Thyroid gland (tissue), 4 donors: ENCODE measurements at regions not wholly inside any gene's neighbourhood (a gene's known extent, or its start where the extent isn't known, plus 50 kb on each side); places are given as distances from the start of the nearest gene placed in this dataset.

Source experiments
- DNase-seq, 2 donors: peaks; one replicate each; pipeline ENCODE4 v3.0.0-alpha.2; 2019
- H3K27ac ChIP-seq, 3 donors: fragments of 200-600 bp; sonication (generic); 1 replicate in 2 of 3; 2 replicates in 1 of 3; pipeline ENCODE4 v1.5.1; 2016 to 2019; ENCODE audit warnings: mild to moderate bottlenecking in 1 of 3, moderate library complexity in 1 of 3
- H3K27me3 ChIP-seq: fragments of 200-600 bp; sonication (generic); one replicate; pipeline ENCODE4 v1.5.1; 2019
- H3K36me3 ChIP-seq, 2 donors: fragments of 200-600 bp; sonication (generic); one replicate each; pipeline ENCODE4 v1.5.1; 2016 to 2019
- H3K4me1 ChIP-seq, 2 donors: fragments of 200-600 bp; sonication (generic); one replicate each; pipeline ENCODE4 v1.5.1; 2017 to 2019
- H3K4me3 ChIP-seq, 3 donors: fragments of 200-600 bp; sonication (generic); replicated peaks in 1 of 3; 1 replicate in 2 of 3; 2 replicates in 1 of 3; pipeline ENCODE4 v1.5.1; 2016; ENCODE audit warnings: mild to moderate bottlenecking in 1 of 3
- H3K9me3 ChIP-seq: fragments of 200-600 bp; sonication (generic); one replicate; pipeline ENCODE4 v1.5.1; 2017
- CTCF ChIP-seq, 6 experiments: fragments of 200-600 bp in 3 of 6; fragments of 450-650 bp in 3 of 6; sonication (generic) in 3 of 6; IDR thresholded peaks; one replicate each; pipeline ENCODE4 v1.5.1; 2016 to 2019; ENCODE audit warnings: antibody characterized with exemption in 6 of 6, mild to moderate bottlenecking in 2 of 6, inconsistent platforms in 1 of 6, moderate library complexity in 1 of 6
- POLR2A ChIP-seq, 2 donors: fragments of 450-650 bp; IDR thresholded peaks; one replicate each; pipeline ENCODE4 v1.6.1; 2017; ENCODE audit warnings: antibody characterized with exemption in 2 of 2, mild to moderate bottlenecking in 2 of 2, moderate library complexity in 1 of 2
- WGBS, 2 donors: methylation state at CpG; one replicate each; pipeline ENCODE4 v1.1.5; 2017; 5-methylcytosine and 5-hydroxymethylcytosine counted together
- intact Hi-C: fragments of 100-400 bp; cut with DNase I; formaldehyde crosslinking; loops from one replicate; pipeline ENCODE4 v1.15.1; 2023

GRCh38 chr10:3660753-3661152 is 124.3 kb downstream of the KLF6 start:
- H3K4me1 ChIP-seq = no peaks in the 10 kb centered on the region
- intact Hi-C loops = no loop called here
- WGBS, 2 donors = 87 to 91% methylated on average over 6 of the region's 7 CpGs
- no peaks in the 10 kb centered on the region for H3K9me3 ChIP-seq
- no peak overlapping the region for H3K27ac ChIP-seq
- H3K36me3 ChIP-seq = no peaks in the 10 kb centered on the region
- H3K27me3 ChIP-seq = no peaks in the 10 kb centered on the region
- no peak for DNase-seq
- no peak for TF ChIP-seq POLR2A (IDR thresholded peaks at IDR 0.05)
- TF ChIP-seq CTCF (IDR thresholded peaks at IDR 0.05) = no peak
- no peak overlapping the region for H3K4me3 ChIP-seq

GRCh38 chr10:3659203-3659917 is 125.6 kb downstream of the KLF6 start:
- intact Hi-C loops = no loop called here
- Histone ChIP-seq H3K4me3 (no peak overlapping the region), H3K27me3 (no peaks in the 10 kb centered on the region), H3K4me1 (no peaks in the 10 kb centered on the region), H3K9me3 (no peaks in the 10 kb centered on the region), H3K27ac (no peak overlapping the region), H3K36me3 (no peaks in the 10 kb centered on the region)
- 82% methylated on average over 13 of the region's 13 CpGs for WGBS, 2 donors
- no peak for DNase-seq
- TF ChIP-seq POLR2A (IDR thresholded peaks at IDR 0.05) = no peak
- no peak for TF ChIP-seq CTCF (IDR thresholded peaks at IDR 0.05)

- Histone ChIP-seq H3K36me3 (no peaks in the 10 kb centered on the region), H3K27me3 (no peaks in the 10 kb centered on the region), H3K27ac (no peak overlapping the region), H3K9me3 (no peaks in the 10 kb centered on the region), H3K4me3 (no peak overlapping the region), H3K4me1 (no peaks in the 10 kb centered on the region)
- TF ChIP-seq POLR2A (IDR thresholded peaks at IDR 0.05) = no peak
- TF ChIP-seq CTCF (IDR thresholded peaks at IDR 0.05) = no peak
- WGBS, 2 donors = 39 to 64% methylated on average over 4 of the region's 4 CpGs
- intact Hi-C loops = no loop called here
- DNase-seq = no peak
Measured at GRCh38 chr10:3658766-3659165, 126.2 kb downstream of the KLF6 start.

- no peaks in the 10 kb centered on the region for H3K9me3 ChIP-seq
- H3K27ac ChIP-seq = no peak overlapping the region
- TF ChIP-seq CTCF (IDR thresholded peaks at IDR 0.05) = no peak
- no peaks in the 10 kb centered on the region for H3K27me3 ChIP-seq
- H3K36me3 ChIP-seq = no peaks in the 10 kb centered on the region
- no peaks in the 10 kb centered on the region for H3K4me1 ChIP-seq
- no peak for DNase-seq
- H3K4me3 ChIP-seq = no peak overlapping the region
- 62 to 77% methylated on average over 3 of the region's 3 CpGs for WGBS, 2 donors
- intact Hi-C loops = no loop called here
Measured at GRCh38 chr10:3656214-3656613, 128.8 kb downstream of the KLF6 start.

GRCh38 chr10:3655528-3655927 is 129.5 kb downstream of the KLF6 start:
- intact Hi-C loops = no loop called here
- no peak overlapping the region for H3K27ac ChIP-seq
- 68 to 77% methylated on average over 7 of the region's 7 CpGs for WGBS, 2 donors
- H3K36me3 ChIP-seq = no peaks in the 10 kb centered on the region
- DNase-seq = no peak
- no peaks in the 10 kb centered on the region for H3K9me3 ChIP-seq
- no peaks in the 10 kb centered on the region for H3K27me3 ChIP-seq
- H3K4me1 ChIP-seq = no peaks in the 10 kb centered on the region
- TF ChIP-seq POLR2A (IDR thresholded peaks at IDR 0.05) (no peak), CTCF (IDR thresholded peaks at IDR 0.05) (no peak)
- H3K4me3 ChIP-seq = no peak overlapping the region
